IMR-90 (cell line): ENCODE measurements at regions not wholly inside any gene's neighbourhood (a gene's known extent, or its start where the extent isn't known, plus 50 kb on each side); places are given as distances from the start of the nearest gene placed in this dataset.

ENCODE experiments used
- ATAC-seq: fragments of 200-7000 bp; cut with Tn5 transposase; 2 replicates; pipeline ENCODE4 v1.9.1; 2020; ENCODE audit warnings: low read depth, mild to moderate bottlenecking, moderate library complexity
- BruUV-seq: library from RNA; stranded (reverse); fragments of 400-500 nt; replicated peaks from 2 replicates; lab custom pipeline; 2021; lab: Mats Ljungman, UMichigan
- CTCF ChIA-PET: fragments of 300-600 bp; formaldehyde crosslinking; extraction: SDS; loops from one replicate; lab custom pipeline; 2021; ENCODE audit warnings: antibody characterized with exemption; lab: Yijun Ruan, JAX
- POLR2A ChIA-PET: fragments of 300-600 bp; sonication (Branson Sonifier 250); formaldehyde crosslinking; loops from one replicate; lab custom pipeline; 2022; ENCODE audit warnings: antibody characterized with exemption; ENCODE audit not compliant: unreplicated experiment; lab: Charles Lee
- DNase-seq: peaks from one replicate; pipeline ENCODE4 v3.0.0; 2013
- H2AFZ ChIP-seq: replicated peaks from 2 replicates; pipeline ENCODE3; 2013; ENCODE audit warnings: low read length, mild to moderate bottlenecking; ENCODE audit not compliant: poor library complexity
- H2AK5ac ChIP-seq: 2 replicates; pipeline ENCODE4 v1.6.1; 2013; ENCODE audit warnings: low read depth, low read length, inconsistent platforms
- H2AK9ac ChIP-seq: replicated peaks from 2 replicates; pipeline ENCODE3; 2013; ENCODE audit warnings: mild to moderate bottlenecking, low read depth, low read length, moderate library complexity; ENCODE audit not compliant: poor library complexity
- H2BK120ac ChIP-seq: 2 replicates; pipeline ENCODE4 v1.6.1; 2013; ENCODE audit warnings: low read depth, low read length, inconsistent platforms
- H2BK15ac ChIP-seq: 3 replicates; pipeline ENCODE4 v1.6.1; 2013; ENCODE audit warnings: low read depth, low read length, inconsistent platforms
- H2BK20ac ChIP-seq: 2 replicates; pipeline ENCODE4 v1.6.1; 2013; ENCODE audit warnings: low read depth, mild to moderate bottlenecking, inconsistent platforms, low read length, moderate library complexity
- H2BK5ac ChIP-seq: 2 replicates; pipeline ENCODE4 v1.6.1; 2013; ENCODE audit warnings: mild to moderate bottlenecking, low read depth, low read length, inconsistent platforms; ENCODE audit not compliant: poor library complexity, severe bottlenecking
- H3K14ac ChIP-seq: replicated peaks from 2 replicates; pipeline ENCODE4 v1.6.1; 2013; ENCODE audit warnings: low read depth, low read length, inconsistent platforms
- H3K18ac ChIP-seq: 2 replicates; pipeline ENCODE4 v1.6.1; 2013; ENCODE audit warnings: low read depth, low read length, control low read depth
- H3K23ac ChIP-seq: 2 replicates; pipeline ENCODE4 v1.6.1; 2013; ENCODE audit warnings: low read depth, low read length, inconsistent platforms
- H3K27ac ChIP-seq: 2 replicates; pipeline ENCODE4 v1.5.1; 2013; ENCODE audit warnings: mild to moderate bottlenecking, control low read depth, low read length; ENCODE audit not compliant: insufficient read depth
- H3K27me3 ChIP-seq: 2 replicates; pipeline ENCODE4 v1.6.1; 2013; ENCODE audit warnings: low read length; ENCODE audit not compliant: control insufficient read depth, insufficient read depth
- H3K36me3 ChIP-seq: 2 replicates; pipeline ENCODE4 v1.6.1; 2013; ENCODE audit warnings: low read length, mixed read lengths; ENCODE audit not compliant: control insufficient read depth, insufficient read depth
- H3K4ac ChIP-seq: 2 replicates; pipeline ENCODE4 v1.6.1; 2013; ENCODE audit warnings: low read depth, low read length, inconsistent platforms
- H3K4me1 ChIP-seq: 2 replicates; pipeline ENCODE4 v1.6.1; 2013; ENCODE audit warnings: low read length, mixed read lengths; ENCODE audit not compliant: control insufficient read depth, insufficient read depth
- H3K4me2 ChIP-seq: 2 replicates; pipeline ENCODE4 v1.6.1; 2013; ENCODE audit warnings: low read depth, mild to moderate bottlenecking, control low read depth, low read length, moderate library complexity
- H3K4me3 ChIP-seq: 2 replicates; pipeline ENCODE4 v1.5.1; 2013; ENCODE audit warnings: low read depth, mild to moderate bottlenecking, control low read depth, low read length, moderate library complexity; ENCODE audit not compliant: insufficient read depth
- H3K56ac ChIP-seq: 2 replicates; pipeline ENCODE4 v1.6.1; 2013; ENCODE audit warnings: low read length, inconsistent platforms; ENCODE audit not compliant: insufficient read depth; ENCODE audit errors: extremely low read depth
- H3K79me1 ChIP-seq, 2 experiments: 2 replicates each; pipeline ENCODE4 v1.6.1; 2013; ENCODE audit warnings: low read length in 2 of 2, inconsistent platforms in 1 of 2, low read depth in 1 of 2
- H3K9ac ChIP-seq: 2 replicates; pipeline ENCODE4 v1.6.1; 2013; ENCODE audit warnings: low read depth, low read length, control low read depth
- H3K9me1 ChIP-seq: 2 replicates; pipeline ENCODE4 v1.6.1; 2013; ENCODE audit warnings: low read length, inconsistent platforms; ENCODE audit not compliant: insufficient read depth
- H3K9me3 ChIP-seq: 2 replicates; pipeline ENCODE4 v1.6.1; 2013; ENCODE audit warnings: low read length; ENCODE audit not compliant: control insufficient read depth, insufficient read depth
- H4K20me1 ChIP-seq: 2 replicates; pipeline ENCODE4 v1.6.1; 2013; ENCODE audit warnings: low read length, inconsistent platforms; ENCODE audit not compliant: insufficient read depth
- H4K5ac ChIP-seq: 2 replicates; pipeline ENCODE4 v1.6.1; 2013; ENCODE audit warnings: mild to moderate bottlenecking, low read depth, low read length, control low read depth
- H4K8ac ChIP-seq, 2 experiments: 2 replicates each; pipeline ENCODE4 v1.6.1; 2013; ENCODE audit warnings: low read depth in 2 of 2, low read length in 2 of 2, control low read depth in 1 of 2, inconsistent platforms in 1 of 2
- H4K91ac ChIP-seq: 2 replicates; pipeline ENCODE4 v1.6.1; 2013; ENCODE audit warnings: low read depth, low read length, inconsistent platforms; ENCODE audit not compliant: insufficient read depth
- CEBPB ChIP-seq: IDR thresholded peaks from 2 replicates; pipeline ENCODE4 v1.6.1; 2012; ENCODE audit warnings: low read depth, low read length, improper control_type of control experiment
- FOS ChIP-seq: fragments of 150-350 bp; IDR thresholded peaks from 2 replicates; pipeline ENCODE4 v1.6.1; 2016; ENCODE audit warnings: low read depth, low read length
- MAFK ChIP-seq: IDR thresholded peaks from 2 replicates; pipeline ENCODE4 v1.6.1; 2012; ENCODE audit warnings: low read depth, low read length, improper control_type of control experiment
- POLR2A ChIP-seq: IDR thresholded peaks from 2 replicates; pipeline ENCODE4 v1.6.1; 2012; ENCODE audit warnings: mild to moderate bottlenecking, low read depth, low read length
- WGBS, 2 experiments: methylation state at CpG; one replicate each; pipeline versions ENCODE4 v1.1.5 to v1.1.7; 2013; ENCODE audit warnings: missing lambda C conversion rate in 2 of 2; ENCODE audit not compliant: insufficient read length in 1 of 2; ENCODE audit errors: extremely low coverage in 2 of 2; 5-methylcytosine and 5-hydroxymethylcytosine counted together
- dilution Hi-C: fragments of 300-500 bp; cut with HindIII; formaldehyde crosslinking; loops from one replicate; pipeline ENCODE4 v1.14.3; 2018; ENCODE audit warnings: low sequenced_read_pairs; ENCODE audit not compliant: unreplicated experiment
- in situ Hi-C: fragments of 300-500 bp; cut with MboI; formaldehyde crosslinking; loops from 3 replicates; pipeline ENCODE4 v1.14.3; 2019; ENCODE audit warnings: low sequenced_read_pairs, inconsistent platforms, mixed read lengths
- intact Hi-C: fragments of 100-400 bp; cut with micrococcal nuclease; formaldehyde crosslinking; loops from 2 replicates; pipeline ENCODE4 v1.10.0; 2022
- TF ChIP-seq, protein P1 (sequence below): conservative IDR thresholded peaks from 2 replicates; pipeline ENCODE4 v1.5.1; 2012; ENCODE audit warnings: mild to moderate bottlenecking, low read depth, low read length, improper control_type of control experiment

DNA sequence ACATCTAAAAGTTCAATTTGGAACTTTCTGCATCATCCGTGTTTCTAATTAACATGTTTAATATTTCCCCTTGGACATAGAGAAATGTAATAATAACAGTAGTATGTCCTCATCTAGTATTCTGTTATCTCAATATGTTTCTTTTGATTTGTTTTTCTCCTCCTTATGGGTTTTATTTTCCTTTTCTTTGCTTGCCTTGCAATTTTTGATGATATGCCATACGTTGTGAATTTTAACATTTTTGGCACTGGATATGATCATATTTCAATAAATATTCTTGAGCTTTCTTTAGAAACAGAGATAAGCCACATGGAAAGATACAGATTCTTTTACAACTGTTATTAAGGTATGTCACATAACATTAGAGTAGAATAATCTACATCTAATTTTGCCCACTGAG is 1316.2 kb downstream of the CDH8 start:
- 0 out of 2 replicates have a peak, but pooled peaks have one; percentile 24 for TF ChIP-seq MAFK
- TF ChIP-seq, protein P1, sequence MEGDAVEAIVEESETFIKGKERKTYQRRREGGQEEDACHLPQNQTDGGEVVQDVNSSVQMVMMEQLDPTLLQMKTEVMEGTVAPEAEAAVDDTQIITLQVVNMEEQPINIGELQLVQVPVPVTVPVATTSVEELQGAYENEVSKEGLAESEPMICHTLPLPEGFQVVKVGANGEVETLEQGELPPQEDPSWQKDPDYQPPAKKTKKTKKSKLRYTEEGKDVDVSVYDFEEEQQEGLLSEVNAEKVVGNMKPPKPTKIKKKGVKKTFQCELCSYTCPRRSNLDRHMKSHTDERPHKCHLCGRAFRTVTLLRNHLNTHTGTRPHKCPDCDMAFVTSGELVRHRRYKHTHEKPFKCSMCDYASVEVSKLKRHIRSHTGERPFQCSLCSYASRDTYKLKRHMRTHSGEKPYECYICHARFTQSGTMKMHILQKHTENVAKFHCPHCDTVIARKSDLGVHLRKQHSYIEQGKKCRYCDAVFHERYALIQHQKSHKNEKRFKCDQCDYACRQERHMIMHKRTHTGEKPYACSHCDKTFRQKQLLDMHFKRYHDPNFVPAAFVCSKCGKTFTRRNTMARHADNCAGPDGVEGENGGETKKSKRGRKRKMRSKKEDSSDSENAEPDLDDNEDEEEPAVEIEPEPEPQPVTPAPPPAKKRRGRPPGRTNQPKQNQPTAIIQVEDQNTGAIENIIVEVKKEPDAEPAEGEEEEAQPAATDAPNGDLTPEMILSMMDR: no peak
- TF ChIP-seq POLR2A: no peak
- TF ChIP-seq FOS: no peak
- no peak for TF ChIP-seq CEBPB
- H4K8ac ChIP-seq: no peak overlapping the region
- no peaks in the 10 kb centered on the region for H3K4me1 ChIP-seq
- no peaks in the 10 kb centered on the region for H3K27me3 ChIP-seq
- H3K79me1 ChIP-seq: no peaks in the 10 kb centered on the region
- no peak for ATAC-seq
- no peak overlapping the region for H3K4me2 ChIP-seq
- no peak overlapping the region for H2AFZ ChIP-seq
- H2BK20ac ChIP-seq: no peak overlapping the region
- H4K5ac ChIP-seq: no peak overlapping the region
- H3K4me3 ChIP-seq: no peak overlapping the region
- intact Hi-C loops (no loop called here), dilution Hi-C loops (no loop called here), in situ Hi-C loops (no loop called here)
- H3K23ac ChIP-seq: no peak overlapping the region
- H3K27ac ChIP-seq: no peak overlapping the region
- H3K18ac ChIP-seq: no peak overlapping the region
- H3K4ac ChIP-seq: no peak overlapping the region
- WGBS, 2 experiments: no CpG with 5 or more reads among the region's 2 CpGs
- no peak overlapping the region for H3K14ac ChIP-seq
- H3K9me1 ChIP-seq: no peaks in the 10 kb centered on the region
- no TSS peak for BruUV-seq
- no peak for DNase-seq
- no peaks in the 10 kb centered on the region for H4K20me1 ChIP-seq
- H3K9me3 ChIP-seq: 0 out of 2 replicates have a peak, but pooled peaks cover 2% of the 10 kb centered on the region
- H4K91ac ChIP-seq: no peak overlapping the region
- CTCF ChIA-PET: no interaction called here
- no peaks in the 10 kb centered on the region for H3K36me3 ChIP-seq
- H2AK5ac ChIP-seq: no peak overlapping the region
- H3K9ac ChIP-seq: no peak overlapping the region
- no peak overlapping the region for H3K56ac ChIP-seq
- no peak overlapping the region for H2BK15ac ChIP-seq
- H2AK9ac ChIP-seq: no peak overlapping the region
- POLR2A ChIA-PET: no interaction called here
- no peak overlapping the region for H2BK5ac ChIP-seq
- no peak overlapping the region for H2BK120ac ChIP-seq
